ENCODE measurements at regions not wholly inside any gene's neighbourhood (a gene's known extent, or its start where the extent isn't known, plus 50 kb on each side); places are given as distances from the start of the nearest gene placed in this dataset.

GRCh38 chr14:99342906-99343305 lies 70.9 kb upstream of the BCL11B start:
- Histone ChIP-seq H3K4me3 (replicated peaks in 1 of 3; ENCODE audit: insufficient read depth in 1 of 3, low read depth in 1 of 3, low read length in 3 of 3) (no peak overlapping the region), H3K27ac (ENCODE audit: insufficient read depth, low read depth, low read length) (no peak overlapping the region), H3K4me2 (ENCODE audit: insufficient read depth, low read length) (no peak overlapping the region), H3K9me1 (replicated peaks; ENCODE audit: control insufficient read depth, extremely low read depth, insufficient read depth, low read length) (no peaks in the 10 kb centered on the region), H4K20me1 (replicated peaks; ENCODE audit: control insufficient read depth, extremely low read depth, insufficient read depth, low read length) (no peaks in the 10 kb centered on the region), H3K9ac (replicated peaks; ENCODE audit: extremely low read depth, insufficient read depth, low read length) (no peak overlapping the region), H3K79me2 (ENCODE audit: control insufficient read depth, insufficient read depth, low read length) (no peaks in the 10 kb centered on the region), H3K4me1 (ENCODE audit: control insufficient read depth, extremely low read depth, insufficient read depth, low read length) (no peaks in the 10 kb centered on the region), H2AFZ (ENCODE audit: low read depth, low read length) (no peak overlapping the region), H3K36me3 (ENCODE audit: control insufficient read depth in 2 of 2, extremely low read depth in 1 of 2, insufficient read depth in 2 of 2, low read length in 2 of 2) (no peaks in the 10 kb centered on the region), H3K9me3 (replicated peaks; ENCODE audit: control insufficient read depth, insufficient read depth, low read length) (no peaks in the 10 kb centered on the region), H3K27me3 (ENCODE audit: control insufficient read depth in 2 of 2, insufficient read depth in 2 of 2, low read length in 2 of 2) (no peaks in the 10 kb centered on the region)
- intact Hi-C loops (cut with micrococcal nuclease) (no loop called here), dilution Hi-C loops (cut with MboI; ENCODE audit: extremely low pct_ligation_motif_present, low sequenced_read_pairs) (no loop called here)
- CTCF ChIA-PET, result interaction anchor here (0.8 kb wide), 1 partner anchor 23 kb away, joined by 3 read pairs; no protein-coding TSS in a partner anchor
- no TSS peak for BruUV-seq (replicated peaks)
- DNase-seq (ENCODE audit: low read depth, low spot score) (no peak), FAIRE-seq (no peak)
- POLR2A ChIA-PET, result no interaction called here
- TF ChIP-seq GATA2 (IDR thresholded peaks at IDR 0.05; ENCODE audit: insufficient read depth, insufficient read length, low read depth, low read length) (no peak), POLR2AphosphoS5 (IDR thresholded peaks at IDR 0.05; ENCODE audit: insufficient read depth, low read depth, low read length) (no peak), JUN (IDR thresholded peaks at IDR 0.05; ENCODE audit: borderline replicate concordance, insufficient read depth, insufficient read length, low read depth) (no peak), CTCF (IDR thresholded peaks at IDR 0.05; ENCODE audit: extremely low read depth in 1 of 2, insufficient read depth in 1 of 2, low read depth in 1 of 2, low read length in 2 of 2) (no peak), FOS (IDR thresholded peaks at IDR 0.05; ENCODE audit: borderline replicate concordance, insufficient read depth, low read length) (no peak), MAX (IDR thresholded peaks at IDR 0.05; ENCODE audit: insufficient read depth, insufficient read length) (no peak), POLR2A (IDR thresholded peaks at IDR 0.05; ENCODE audit: low read depth, low read length) (no peak), MYC (IDR thresholded peaks at IDR 0.05; ENCODE audit: low read depth, low read length) (no peak), EZH2 (IDR thresholded peaks at IDR 0.05; ENCODE audit: borderline replicate concordance, low read depth, low read length, severe bottlenecking) (no peak)
